Panc1 (cell line): ENCODE measurements at regions not wholly inside any gene's neighbourhood (a gene's known extent, or its start where the extent isn't known, plus 50 kb on each side); places are given as distances from the start of the nearest gene placed in this dataset.

Source experiments
- CTCF ChIP-seq: fragments of 450-650 bp; IDR thresholded peaks from 2 replicates; pipeline ENCODE4 v1.5.1; 2017; ENCODE audit warnings: mild to moderate bottlenecking
- POLR2AphosphoS5 ChIP-seq: IDR thresholded peaks from 2 replicates; pipeline ENCODE4 v1.6.1; 2012; ENCODE audit warnings: mild to moderate bottlenecking, low read depth, low read length, moderate library complexity
- SIN3A ChIP-seq: IDR thresholded peaks from 2 replicates; pipeline ENCODE4 v1.6.1; 2012; ENCODE audit warnings: low read depth, mild to moderate bottlenecking, low read length, moderate library complexity, borderline replicate concordance; ENCODE audit not compliant: insufficient read depth

- TF ChIP-seq CTCF (no peak), SIN3A (no peak), POLR2AphosphoS5 (no peak)
Measured at GRCh38 chr1:56304975-56305374, 274.4 kb downstream of the PLPP3 start.
